Endothelial cell of umbilical vein (primary cell): ENCODE measurements at regions not wholly inside any gene's neighbourhood (a gene's known extent, or its start where the extent isn't known, plus 50 kb on each side); places are given as distances from the start of the nearest gene placed in this dataset.

ENCODE experiments used
- BruUV-seq: library from RNA; stranded (reverse); fragments of 400-500 nt; replicated peaks from 2 replicates; lab custom pipeline; 2021; lab: Mats Ljungman, UMichigan
- CTCF ChIA-PET: fragments of 300-600, 350-600 bp; sonication (Branson Sonifier 250); formaldehyde crosslinking; loops from one replicate; lab custom pipeline; 2021; ENCODE audit warnings: antibody characterized with exemption, inconsistent platforms; lab: Charles Lee
- POLR2A ChIA-PET: fragments of 300-600, 350-600 bp; sonication (Branson Sonifier 250); formaldehyde crosslinking; loops from one replicate; lab custom pipeline; 2021; ENCODE audit warnings: antibody characterized with exemption, inconsistent platforms; lab: Charles Lee
- DNase-seq: peaks from one replicate; pipeline ENCODE4 v3.0.0-alpha.2; 2011; ENCODE audit warnings: low read depth, low spot score
- FAIRE-seq: peaks from 2 replicates; lab custom pipeline; 2011; peaks lifted over from hg19 to GRCh38; lab: Jason Lieb, UNC
- H2AFZ ChIP-seq: 2 replicates; pipeline ENCODE4 v1.6.0; 2012; ENCODE audit warnings: low read depth, low read length, control low read depth, inconsistent platforms
- H3K27ac ChIP-seq: 2 replicates; pipeline ENCODE4 v1.5.1; 2011; ENCODE audit warnings: low read depth, mild to moderate bottlenecking, control low read depth, low read length, moderate library complexity; ENCODE audit not compliant: insufficient read depth
- H3K27me3 ChIP-seq, 2 experiments: 2 replicates each; pipeline versions ENCODE4 v1.6.0 to v1.6.1; 2011; ENCODE audit warnings: low read length in 2 of 2, mixed read lengths in 1 of 2; ENCODE audit not compliant: control insufficient read depth in 2 of 2, insufficient read depth in 2 of 2
- H3K36me3 ChIP-seq, 2 experiments: 2 replicates in 1 of 2; 3 replicates in 1 of 2; pipeline ENCODE4 v1.5.1; 2011; ENCODE audit warnings: low read length in 2 of 2, mild to moderate bottlenecking in 1 of 2, moderate library complexity in 1 of 2; ENCODE audit not compliant: control insufficient read depth in 2 of 2, insufficient read depth in 2 of 2; ENCODE audit errors: extremely low read depth in 1 of 2
- H3K4me1 ChIP-seq: 3 replicates; pipeline ENCODE4 v1.5.1; 2011; ENCODE audit warnings: mild to moderate bottlenecking, low read length; ENCODE audit not compliant: control insufficient read depth, insufficient read depth; ENCODE audit errors: extremely low read depth
- H3K4me2 ChIP-seq: 2 replicates; pipeline ENCODE4 v1.6.1; 2011; ENCODE audit warnings: low read length, control low read depth, mixed read lengths; ENCODE audit not compliant: insufficient read depth
- H3K4me3 ChIP-seq, 3 experiments: fragments of 200-600 bp in 1 of 3; sonication (generic), shearing (Covaris generic) in 1 of 3; replicated peaks in 1 of 3; 2 replicates each; pipeline ENCODE4 v1.5.1; 2011 to 2016; ENCODE audit warnings: control low read depth in 3 of 3, low read length in 3 of 3, mild to moderate bottlenecking in 2 of 3, inconsistent platforms in 1 of 3, low read depth in 1 of 3, moderate library complexity in 1 of 3; ENCODE audit not compliant: insufficient read depth in 1 of 3
- H3K79me2 ChIP-seq: 2 replicates; pipeline ENCODE4 v1.6.0; 2012; ENCODE audit warnings: low read length, inconsistent platforms; ENCODE audit not compliant: control insufficient read depth, insufficient read depth
- H3K9ac ChIP-seq: replicated peaks from 2 replicates; pipeline ENCODE3; 2011; ENCODE audit warnings: low read length, control low read depth; ENCODE audit not compliant: insufficient read depth; ENCODE audit errors: extremely low read depth
- H3K9me1 ChIP-seq: replicated peaks from 3 replicates; pipeline ENCODE4 v1.6.0; 2011; ENCODE audit warnings: mild to moderate bottlenecking, low read length; ENCODE audit not compliant: control insufficient read depth, insufficient read depth; ENCODE audit errors: extremely low read depth
- H3K9me3 ChIP-seq: replicated peaks from 2 replicates; pipeline ENCODE4 v1.5.1; 2012; ENCODE audit warnings: low read length, inconsistent platforms; ENCODE audit not compliant: control insufficient read depth, insufficient read depth
- H4K20me1 ChIP-seq: replicated peaks from 2 replicates; pipeline ENCODE3; 2011; ENCODE audit warnings: mild to moderate bottlenecking, low read length; ENCODE audit not compliant: control insufficient read depth, insufficient read depth; ENCODE audit errors: extremely low read depth
- EZH2 ChIP-seq: IDR thresholded peaks from 2 replicates; pipeline ENCODE4 v1.6.1; 2012; ENCODE audit warnings: borderline replicate concordance, low read depth, mild to moderate bottlenecking, moderate library complexity, low read length, inconsistent platforms; ENCODE audit not compliant: severe bottlenecking
- FOS ChIP-seq: IDR thresholded peaks from 2 replicates; pipeline ENCODE4 v1.6.1; 2011; ENCODE audit warnings: mild to moderate bottlenecking, low read length, moderate library complexity, borderline replicate concordance; ENCODE audit not compliant: insufficient read depth
- GATA2 ChIP-seq: IDR thresholded peaks from 2 replicates; pipeline ENCODE4 v1.7.0; 2011; ENCODE audit warnings: low read depth, mild to moderate bottlenecking, moderate library complexity, mixed read lengths, low read length; ENCODE audit not compliant: insufficient read length, insufficient read depth
- JUN ChIP-seq: IDR thresholded peaks from 2 replicates; pipeline ENCODE4 v1.6.1; 2011; ENCODE audit warnings: borderline replicate concordance, low read depth; ENCODE audit not compliant: insufficient read length, insufficient read depth
- MYC ChIP-seq: IDR thresholded peaks from one replicate; pipeline ENCODE4 v1.6.1; 2011; ENCODE audit warnings: mild to moderate bottlenecking, low read depth, low read length
- POLR2A ChIP-seq: IDR thresholded peaks from 2 replicates; pipeline ENCODE4 v1.6.1; 2012; ENCODE audit warnings: low read depth, mild to moderate bottlenecking, control low read depth, low read length
- POLR2AphosphoS5 ChIP-seq: IDR thresholded peaks from 2 replicates; pipeline ENCODE4 v1.6.1; 2012; ENCODE audit warnings: low read depth, mild to moderate bottlenecking, control low read depth, low read length, moderate library complexity; ENCODE audit not compliant: insufficient read depth
- dilution Hi-C: fragments of 300-500 bp; cut with MboI; formaldehyde crosslinking; loops from one replicate; pipeline ENCODE4 v1.15.0; 2019; ENCODE audit warnings: low sequenced_read_pairs; ENCODE audit not compliant: extremely low pct_ligation_motif_present
- intact Hi-C: fragments of 100-400 bp; cut with micrococcal nuclease; formaldehyde crosslinking; loops from one replicate; pipeline ENCODE4 v1.10.0; 2022
- TF ChIP-seq, protein P1 (sequence below), 2 donors: IDR thresholded peaks; 1 replicate in 1 of 2; 2 replicates in 1 of 2; pipeline ENCODE4 v1.5.1; 2011; ENCODE audit warnings: low read length in 2 of 2, mild to moderate bottlenecking in 2 of 2, moderate library complexity in 2 of 2, control low read depth in 1 of 2, inconsistent platforms in 1 of 2, low read depth in 1 of 2; ENCODE audit not compliant: insufficient read depth in 1 of 2; ENCODE audit errors: extremely low read depth in 1 of 2
- TF ChIP-seq, protein P2 (sequence below): IDR thresholded peaks from 2 replicates; pipeline ENCODE4 v1.6.1; 2011; ENCODE audit not compliant: insufficient read depth, insufficient read length

DNA sequence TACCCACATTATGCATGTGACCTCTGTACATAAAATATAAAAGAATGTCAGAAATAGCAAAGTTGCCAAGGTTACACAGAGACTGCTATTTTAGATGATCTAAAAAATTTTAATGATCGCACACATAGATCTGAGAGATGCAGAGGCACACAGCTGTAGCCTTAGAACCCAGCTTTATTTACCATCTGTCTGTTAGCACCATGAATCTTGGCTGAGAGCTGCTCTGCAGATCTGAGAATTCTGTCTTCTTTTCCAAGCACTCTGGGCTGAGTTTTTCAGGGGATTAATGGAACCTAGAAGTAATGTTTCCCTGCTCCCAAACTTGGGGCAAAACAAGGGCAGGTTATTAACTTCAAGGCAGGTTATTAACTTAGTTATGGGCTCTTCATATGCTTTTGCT, 248.7 kb upstream of the JAG1 start:
- no peaks in the 10 kb centered on the region for H3K27me3 ChIP-seq
- BruUV-seq = no TSS peak
- CTCF ChIA-PET = no interaction called here
- H2AFZ ChIP-seq = peak overlapping the region; percentile 91
- DNase-seq (no peak), FAIRE-seq (no peak)
- POLR2A ChIA-PET = no interaction called here
- H3K9me1 ChIP-seq = no peaks in the 10 kb centered on the region
- TF ChIP-seq FOS (no peak), POLR2A (no peak), EZH2 (no peak), MYC (no peak), JUN (no peak), POLR2AphosphoS5 (no peak), GATA2 (no peak)
- TF ChIP-seq, protein P1, sequence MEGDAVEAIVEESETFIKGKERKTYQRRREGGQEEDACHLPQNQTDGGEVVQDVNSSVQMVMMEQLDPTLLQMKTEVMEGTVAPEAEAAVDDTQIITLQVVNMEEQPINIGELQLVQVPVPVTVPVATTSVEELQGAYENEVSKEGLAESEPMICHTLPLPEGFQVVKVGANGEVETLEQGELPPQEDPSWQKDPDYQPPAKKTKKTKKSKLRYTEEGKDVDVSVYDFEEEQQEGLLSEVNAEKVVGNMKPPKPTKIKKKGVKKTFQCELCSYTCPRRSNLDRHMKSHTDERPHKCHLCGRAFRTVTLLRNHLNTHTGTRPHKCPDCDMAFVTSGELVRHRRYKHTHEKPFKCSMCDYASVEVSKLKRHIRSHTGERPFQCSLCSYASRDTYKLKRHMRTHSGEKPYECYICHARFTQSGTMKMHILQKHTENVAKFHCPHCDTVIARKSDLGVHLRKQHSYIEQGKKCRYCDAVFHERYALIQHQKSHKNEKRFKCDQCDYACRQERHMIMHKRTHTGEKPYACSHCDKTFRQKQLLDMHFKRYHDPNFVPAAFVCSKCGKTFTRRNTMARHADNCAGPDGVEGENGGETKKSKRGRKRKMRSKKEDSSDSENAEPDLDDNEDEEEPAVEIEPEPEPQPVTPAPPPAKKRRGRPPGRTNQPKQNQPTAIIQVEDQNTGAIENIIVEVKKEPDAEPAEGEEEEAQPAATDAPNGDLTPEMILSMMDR (IDR thresholded peaks at IDR 0.05; ENCODE audit: extremely low read depth in 1 of 2, insufficient read depth in 1 of 2, low read depth in 1 of 2, low read length in 2 of 2) = no peak
- TF ChIP-seq, protein P2, sequence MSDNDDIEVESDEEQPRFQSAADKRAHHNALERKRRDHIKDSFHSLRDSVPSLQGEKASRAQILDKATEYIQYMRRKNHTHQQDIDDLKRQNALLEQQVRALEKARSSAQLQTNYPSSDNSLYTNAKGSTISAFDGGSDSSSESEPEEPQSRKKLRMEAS = no peak
- peaks cover 28% of the 10 kb centered on the region for H3K4me1 ChIP-seq
- H3K9me3 ChIP-seq = no peaks in the 10 kb centered on the region
- intact Hi-C loops (loop anchor here (10.0 kb wide), 1 partner anchor 368 kb away; no protein-coding TSS in a partner anchor), dilution Hi-C loops (no loop called here)
- no peaks in the 10 kb centered on the region for H4K20me1 ChIP-seq
- peak overlapping the region; percentile 31 for H3K4me2 ChIP-seq
- H3K27ac ChIP-seq = no peak overlapping the region
- no peak overlapping the region for H3K9ac ChIP-seq
- H3K79me2 ChIP-seq = no peaks in the 10 kb centered on the region
- no peaks in the 10 kb centered on the region for H3K36me3 ChIP-seq
- no peak overlapping the region for H3K4me3 ChIP-seq
